ENCODE measurements at regions not wholly inside any gene's neighbourhood (a gene's known extent, or its start where the extent isn't known, plus 50 kb on each side); places are given as distances from the start of the nearest gene placed in this dataset.

- Histone ChIP-seq H3K9ac (ENCODE audit: low read length) (no peak overlapping the region), H4K20me1 (ENCODE audit: low read depth, low read length) (no peaks in the 10 kb centered on the region), H3K9me2 (replicated peaks; ENCODE audit: insufficient read depth, low read length) (no peaks in the 10 kb centered on the region), H3K27me3 (ENCODE audit: low read length) (no peaks in the 10 kb centered on the region), H2AFZ (ENCODE audit: low read depth, low read length, severe bottlenecking) (no peak overlapping the region), H3K4me2 (ENCODE audit: low read depth, low read length, poor library complexity, severe bottlenecking) (no peak overlapping the region), H3K36me3 (ENCODE audit: low read length) (no peaks in the 10 kb centered on the region), H3K4me3 (ENCODE audit: insufficient read depth, low read length, poor library complexity, severe bottlenecking) (no peak overlapping the region), H3K27ac (ENCODE audit: low read depth, low read length) (no peak overlapping the region), H3K79me2 (ENCODE audit: insufficient read depth, low read length) (no peaks in the 10 kb centered on the region), H3F3A (ENCODE audit: insufficient read depth) (no peaks in the 10 kb centered on the region), H3K9me3 (ENCODE audit: insufficient read depth, low read length) (no peaks in the 10 kb centered on the region)
- TF ChIP-seq EZH2phosphoT487 (conservative IDR thresholded peaks at IDR 0.05; ENCODE audit: low read length) (no peak), CTCF (IDR thresholded peaks at IDR 0.05; ENCODE audit: insufficient read depth, low read length, poor library complexity, severe bottlenecking) (no peak)
Observed at GRCh38 chr11:31969359-31969702, 121.5 kb upstream of the RCN1 start.

GRCh38 chr11:31968461-31969358 is 122.2 kb upstream of the RCN1 start:
- H3K27ac ChIP-seq (ENCODE audit: low read depth, low read length): no peak overlapping the region
- H2AFZ ChIP-seq (ENCODE audit: low read depth, low read length, severe bottlenecking): no peak overlapping the region
- H3K4me3 ChIP-seq (ENCODE audit: insufficient read depth, low read length, poor library complexity, severe bottlenecking): no peak overlapping the region
- no peaks in the 10 kb centered on the region for H3K36me3 ChIP-seq (ENCODE audit: low read length)
- no peak overlapping the region for H3K9ac ChIP-seq (ENCODE audit: low read length)
- no peaks in the 10 kb centered on the region for H3K79me2 ChIP-seq (ENCODE audit: insufficient read depth, low read length)
- TF ChIP-seq EZH2phosphoT487 (conservative IDR thresholded peaks at IDR 0.05; ENCODE audit: low read length) (no peak), CTCF (IDR thresholded peaks at IDR 0.05; ENCODE audit: insufficient read depth, low read length, poor library complexity, severe bottlenecking) (no peak)
- H4K20me1 ChIP-seq (ENCODE audit: low read depth, low read length): no peaks in the 10 kb centered on the region
- H3K4me2 ChIP-seq (ENCODE audit: low read depth, low read length, poor library complexity, severe bottlenecking): no peak overlapping the region
- no peaks in the 10 kb centered on the region for H3K9me3 ChIP-seq (ENCODE audit: insufficient read depth, low read length)
- no peaks in the 10 kb centered on the region for H3K9me2 ChIP-seq (replicated peaks; ENCODE audit: insufficient read depth, low read length)
- no peaks in the 10 kb centered on the region for H3K27me3 ChIP-seq (ENCODE audit: low read length)
- H3F3A ChIP-seq (ENCODE audit: insufficient read depth): no peaks in the 10 kb centered on the region

GRCh38 chr11:31967404-31968130 is 123.3 kb upstream of the RCN1 start:
- Histone ChIP-seq H3K9ac (ENCODE audit: low read length) (no peak overlapping the region), H3K4me2 (ENCODE audit: low read depth, low read length, poor library complexity, severe bottlenecking) (no peak overlapping the region), H3K36me3 (ENCODE audit: low read length) (no peaks in the 10 kb centered on the region), H2AFZ (ENCODE audit: low read depth, low read length, severe bottlenecking) (no peak overlapping the region), H3K27ac (ENCODE audit: low read depth, low read length) (no peak overlapping the region), H4K20me1 (ENCODE audit: low read depth, low read length) (no peaks in the 10 kb centered on the region), H3K27me3 (ENCODE audit: low read length) (no peaks in the 10 kb centered on the region), H3F3A (ENCODE audit: insufficient read depth) (no peaks in the 10 kb centered on the region), H3K4me3 (ENCODE audit: insufficient read depth, low read length, poor library complexity, severe bottlenecking) (no peak overlapping the region), H3K9me2 (replicated peaks; ENCODE audit: insufficient read depth, low read length) (no peaks in the 10 kb centered on the region), H3K79me2 (ENCODE audit: insufficient read depth, low read length) (no peaks in the 10 kb centered on the region), H3K9me3 (ENCODE audit: insufficient read depth, low read length) (no peaks in the 10 kb centered on the region)
- TF ChIP-seq EZH2phosphoT487 (conservative IDR thresholded peaks at IDR 0.05; ENCODE audit: low read length): no peak
- TF ChIP-seq CTCF (IDR thresholded peaks at IDR 0.05; ENCODE audit: insufficient read depth, low read length, poor library complexity, severe bottlenecking): no peak
